Astrocyte of the hippocampus (primary cell): ENCODE measurements at regions not wholly inside any gene's neighbourhood (a gene's known extent, or its start where the extent isn't known, plus 50 kb on each side); places are given as distances from the start of the nearest gene placed in this dataset.
"Not testable (repeated sequence)": the region's sequence is repeated elsewhere in the genome, so short reads cannot be mapped to it uniquely, and the experiment has no call there.

Experiments used
- DNase-seq: peaks from one replicate; pipeline ENCODE4 v3.0.0; 2011; ENCODE audit warnings: low read depth, low spot score

DNA sequence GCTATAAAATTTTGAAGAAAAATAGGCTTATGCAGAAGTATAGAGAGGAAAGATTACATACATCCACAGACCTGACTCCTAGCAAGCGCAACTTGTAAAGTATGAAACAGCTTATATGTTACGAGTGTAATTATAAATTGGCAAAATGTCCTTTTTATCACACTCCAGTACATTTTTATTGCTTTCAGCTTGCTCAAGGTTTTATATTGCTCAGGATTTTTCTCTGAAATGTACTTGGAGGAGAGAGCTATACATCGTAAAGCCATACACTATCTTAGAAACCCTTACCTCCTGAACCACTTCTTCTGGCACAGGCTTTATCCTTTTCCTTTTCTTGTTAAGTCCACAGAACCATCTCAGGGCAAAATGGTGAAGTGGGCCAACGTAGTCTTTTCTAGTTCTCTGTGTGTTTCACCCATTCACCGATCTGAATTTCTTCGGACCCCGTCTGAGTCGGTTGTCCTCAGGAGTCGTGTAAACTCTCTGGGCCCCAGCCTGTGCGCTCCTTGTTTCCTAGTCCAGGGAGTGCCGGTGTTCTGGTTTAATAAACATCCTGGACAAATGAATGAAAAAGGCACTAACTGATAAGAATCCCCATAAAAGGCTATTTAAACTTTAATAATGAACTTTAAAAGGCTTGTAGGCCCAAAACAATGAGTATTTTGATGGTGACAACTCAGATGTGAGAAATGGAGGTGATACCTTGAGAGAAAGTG is 150.2 kb upstream of the SPATA31A3 start:
- not testable (repeated sequence) for DNase-seq

DNA sequence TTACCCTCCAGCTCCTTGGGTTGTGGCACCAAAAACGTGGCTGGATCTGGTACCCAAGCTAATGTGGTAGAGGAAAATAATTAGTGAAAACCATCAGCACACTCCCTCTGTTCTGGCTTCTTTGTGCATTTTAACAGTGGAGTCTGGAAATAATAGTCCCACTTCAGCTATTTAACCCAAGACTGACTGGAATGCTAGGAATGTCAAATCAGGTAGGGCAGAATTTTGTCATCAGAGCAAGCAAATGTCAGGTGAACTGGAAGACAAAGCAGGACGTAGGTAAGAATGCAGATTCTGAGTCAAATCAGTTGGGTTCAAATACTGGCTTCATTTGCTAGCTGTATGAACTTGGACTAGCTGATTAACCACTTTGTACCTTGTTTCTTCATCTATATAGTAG is 144.0 kb upstream of the SPATA31A3 start:
- not testable (repeated sequence) for DNase-seq

GRCh38 chr9:67133124-67133523 is 140.8 kb upstream of the SPATA31A3 start:
- not testable (repeated sequence) for DNase-seq

- DNase-seq: not testable (repeated sequence)
Measured at GRCh38 chr9:67116761-67117160, 124.4 kb upstream of the SPATA31A3 start.

- not testable (repeated sequence) for DNase-seq
Measured at GRCh38 chr9:67112148-67112547, 119.8 kb upstream of the SPATA31A3 start.

GRCh38 chr9:67111733-67112132 is 119.4 kb upstream of the SPATA31A3 start:
- DNase-seq: not testable (repeated sequence)

- not testable (repeated sequence) for DNase-seq
Measured at GRCh38 chr9:67109859-67110258, 117.5 kb upstream of the SPATA31A3 start.

DNA sequence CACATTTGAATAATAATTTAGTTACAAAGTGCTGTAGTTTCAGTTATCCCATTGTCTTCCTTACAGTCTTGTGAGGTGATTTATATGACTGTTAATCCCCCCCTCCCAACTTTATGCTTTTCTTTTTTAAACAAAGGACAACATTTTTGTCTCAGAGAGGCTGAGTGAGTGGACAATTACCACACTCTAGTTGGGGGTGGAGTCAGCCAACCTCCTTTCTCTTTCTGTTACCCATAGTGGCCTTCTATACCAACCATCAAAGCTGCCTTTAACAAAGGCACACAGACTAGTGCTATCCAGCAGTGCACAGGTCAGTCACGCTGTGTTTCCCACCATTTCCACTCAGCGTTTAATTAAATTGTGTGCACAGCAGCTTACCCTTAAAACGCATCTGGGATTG is 114.3 kb upstream of the SPATA31A3 start:
- DNase-seq: not testable (repeated sequence)

- not testable (repeated sequence) for DNase-seq
Measured at GRCh38 chr9:67102506-67103276, 110.3 kb upstream of the SPATA31A3 start.

DNA sequence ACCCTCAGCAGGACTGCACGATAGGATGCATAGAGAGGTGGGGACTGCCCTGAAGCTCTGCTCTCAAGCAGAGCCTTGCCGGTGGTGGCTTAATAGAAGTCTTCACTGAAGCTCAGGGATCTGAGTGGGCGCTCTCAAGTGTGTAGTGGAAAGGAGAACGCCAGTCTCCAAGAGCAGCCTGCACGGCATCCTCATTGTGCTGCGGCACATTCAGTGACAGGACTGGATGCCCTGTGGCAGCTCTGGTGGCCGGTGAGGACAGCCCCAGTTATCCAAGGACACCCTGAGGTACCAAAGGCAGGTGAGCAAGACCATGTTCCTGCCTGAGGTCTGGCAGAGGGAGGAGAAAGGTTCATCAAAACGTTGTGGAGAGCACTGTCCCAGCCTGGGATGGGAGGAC is 98.8 kb upstream of the SPATA31A3 start:
- DNase-seq: not testable (repeated sequence)

DNA sequence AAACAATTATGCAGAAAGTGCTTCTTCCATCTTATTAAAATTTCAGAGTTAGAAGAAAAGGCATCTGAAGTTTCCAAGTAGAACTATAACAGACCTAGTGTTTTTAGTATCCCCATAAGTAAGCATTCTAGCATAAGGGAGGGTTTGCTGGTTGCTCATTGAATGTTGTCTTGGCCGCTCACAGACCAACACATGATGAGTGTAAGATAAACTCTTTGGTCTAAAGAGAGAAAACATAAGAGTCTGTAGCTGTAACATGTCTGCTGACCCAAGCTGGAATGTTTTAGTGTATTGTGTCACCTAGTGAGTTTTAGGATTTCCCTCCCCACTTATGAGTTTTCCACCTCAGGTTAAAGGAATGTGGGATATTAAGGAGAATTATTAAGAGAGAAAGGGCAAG is 94.5 kb upstream of the SPATA31A3 start:
- DNase-seq: not testable (repeated sequence)

DNA sequence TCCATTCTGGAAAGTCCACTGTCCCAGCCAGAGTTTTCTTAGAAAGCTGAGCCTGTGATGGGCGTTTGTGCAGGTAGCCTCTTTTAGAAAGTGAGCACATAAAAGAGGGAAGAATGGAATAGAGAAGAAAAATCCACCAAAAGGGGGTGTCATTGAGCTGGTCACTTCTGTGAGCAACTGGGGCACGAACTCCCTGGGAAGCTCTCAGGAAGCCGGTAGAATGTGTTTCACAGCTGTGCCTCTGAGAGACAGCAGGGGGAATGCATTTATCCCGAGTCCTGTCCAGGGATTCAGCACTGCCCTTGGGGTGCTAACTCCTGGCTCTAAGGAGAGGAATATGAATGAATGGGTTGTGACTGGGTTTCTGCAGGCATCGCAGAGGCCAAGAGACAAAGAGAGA is 73.8 kb upstream of the SPATA31A3 start:
- not testable (repeated sequence) for DNase-seq

GRCh38 chr9:67058898-67059715 is 66.8 kb upstream of the SPATA31A3 start:
- DNase-seq: peak; percentile 61
